Mesenchymal stem cell (in vitro differentiated cells and primary cell): ENCODE measurements at regions not wholly inside any gene's neighbourhood (a gene's known extent, or its start where the extent isn't known, plus 50 kb on each side); places are given as distances from the start of the nearest gene placed in this dataset.
"Not testable (repeated sequence)": the region's sequence is repeated elsewhere in the genome, so short reads cannot be mapped to it uniquely, and the experiment has no call there.

Experiments used
- DNase-seq: peaks from one replicate; pipeline ENCODE4 v3.0.0-alpha.2; 2013
- H2AFZ ChIP-seq: one replicate; pipeline ENCODE4 v1.6.1; 2013; ENCODE audit warnings: low read depth, mild to moderate bottlenecking, control low read depth, inconsistent platforms, low read length, moderate library complexity
- H2AK5ac ChIP-seq: 2 replicates; pipeline ENCODE4 v1.6.1; 2013; ENCODE audit warnings: low read length, moderate library complexity, mild to moderate bottlenecking, inconsistent platforms; ENCODE audit not compliant: severe bottlenecking
- H2BK120ac ChIP-seq: one replicate; pipeline ENCODE4 v1.6.1; 2013; ENCODE audit warnings: low read depth, mild to moderate bottlenecking, inconsistent platforms, low read length, moderate library complexity
- H2BK12ac ChIP-seq, 2 experiments: one replicate each; pipeline ENCODE4 v1.6.1; 2013; ENCODE audit warnings: inconsistent platforms in 2 of 2, low read length in 2 of 2, mild to moderate bottlenecking in 2 of 2, moderate library complexity in 2 of 2, control low read depth in 1 of 2
- H2BK15ac ChIP-seq: one replicate; pipeline ENCODE4 v1.6.1; 2013; ENCODE audit warnings: mild to moderate bottlenecking, low read depth, inconsistent platforms; ENCODE audit not compliant: poor library complexity, severe bottlenecking
- H2BK5ac ChIP-seq: 2 replicates; pipeline ENCODE4 v1.6.1; 2013; ENCODE audit warnings: low read depth, mild to moderate bottlenecking, low read length, control low read depth, inconsistent platforms; ENCODE audit not compliant: poor library complexity, severe bottlenecking
- H3K14ac ChIP-seq, 2 experiments: one replicate each; pipeline ENCODE4 v1.6.1; 2013; ENCODE audit warnings: inconsistent platforms in 2 of 2, low read length in 2 of 2, control low read depth in 1 of 2, mild to moderate bottlenecking in 1 of 2, moderate library complexity in 1 of 2
- H3K18ac ChIP-seq, 2 experiments: one replicate each; pipeline ENCODE4 v1.6.1; 2013; ENCODE audit warnings: inconsistent platforms in 2 of 2, low read length in 2 of 2, control low read depth in 1 of 2, low read depth in 1 of 2, mild to moderate bottlenecking in 1 of 2
- H3K23ac ChIP-seq, 2 experiments: one replicate each; pipeline ENCODE4 v1.6.1; 2013; ENCODE audit warnings: inconsistent platforms in 2 of 2, low read length in 2 of 2, mild to moderate bottlenecking in 2 of 2, moderate library complexity in 2 of 2, control low read depth in 1 of 2
- H3K27ac ChIP-seq: 2 replicates; pipeline ENCODE4 v1.5.1; 2013; ENCODE audit warnings: mild to moderate bottlenecking, moderate library complexity, low read length, control low read depth, inconsistent platforms; ENCODE audit not compliant: poor library complexity, severe bottlenecking
- H3K27me3 ChIP-seq, 2 experiments: 2 replicates each; pipeline versions ENCODE4 v1.6.1 to v1.7.0; 2013; ENCODE audit warnings: low read length in 2 of 2, mild to moderate bottlenecking in 2 of 2, moderate library complexity in 2 of 2, control low read depth in 1 of 2, inconsistent platforms in 1 of 2; ENCODE audit not compliant: control insufficient read depth in 1 of 2, insufficient read depth in 1 of 2
- H3K36me3 ChIP-seq, 2 experiments: 2 replicates each; pipeline versions ENCODE4 v1.6.1 to v1.7.0; 2013; ENCODE audit warnings: low read length in 2 of 2, control low read depth in 1 of 2, inconsistent platforms in 1 of 2, low read depth in 1 of 2, mild to moderate bottlenecking in 1 of 2; ENCODE audit not compliant: insufficient read depth in 2 of 2, control insufficient read depth in 1 of 2
- H3K4ac ChIP-seq, 2 experiments: one replicate each; pipeline ENCODE4 v1.6.1; 2013; ENCODE audit warnings: inconsistent platforms in 2 of 2, low read length in 2 of 2, mild to moderate bottlenecking in 2 of 2, moderate library complexity in 2 of 2, control low read depth in 1 of 2, low read depth in 1 of 2
- H3K4me1 ChIP-seq: 2 replicates; pipeline ENCODE4 v1.6.1; 2013; ENCODE audit warnings: low read depth, low read length, control low read depth; ENCODE audit not compliant: control insufficient read depth, insufficient read depth
- H3K4me2 ChIP-seq: 2 replicates; pipeline ENCODE4 v1.6.1; 2013; ENCODE audit warnings: low read length, mild to moderate bottlenecking, inconsistent platforms; ENCODE audit not compliant: poor library complexity, severe bottlenecking
- H3K4me3 ChIP-seq, 2 experiments: 2 replicates each; pipeline versions ENCODE4 v1.5.1 to v1.7.0; 2013; ENCODE audit warnings: low read length in 2 of 2, mild to moderate bottlenecking in 2 of 2, control low read depth in 1 of 2, low read depth in 1 of 2; ENCODE audit not compliant: insufficient read depth in 1 of 2
- H3K79me1 ChIP-seq: replicated peaks from 2 replicates; pipeline ENCODE4 v1.6.1; 2013; ENCODE audit warnings: mild to moderate bottlenecking, control low read depth, low read length, inconsistent platforms; ENCODE audit not compliant: poor library complexity, severe bottlenecking
- H3K9ac ChIP-seq: 2 replicates; pipeline ENCODE4 v1.7.0; 2013; ENCODE audit warnings: mild to moderate bottlenecking, low read length, moderate library complexity
- H3K9me3 ChIP-seq: 2 replicates; pipeline ENCODE4 v1.7.0; 2013; ENCODE audit warnings: mild to moderate bottlenecking, low read length; ENCODE audit not compliant: control insufficient read depth
- H4K8ac ChIP-seq: one replicate; pipeline ENCODE4 v1.6.1; 2013; ENCODE audit warnings: inconsistent platforms, mild to moderate bottlenecking, low read length, moderate library complexity
- H4K91ac ChIP-seq: one replicate; pipeline ENCODE4 v1.6.1; 2013; ENCODE audit warnings: mild to moderate bottlenecking, low read length, inconsistent platforms
- WGBS: methylation state at CpG from one replicate; pipeline ENCODE4 v1.1.7; 2013; ENCODE audit warnings: mixed read lengths; 5-methylcytosine and 5-hydroxymethylcytosine counted together

- H3K9me3 ChIP-seq, result peaks cover 16% of the 10 kb centered on the region
- not testable (repeated sequence) for H3K79me1 ChIP-seq, H3K14ac ChIP-seq, H3K4me2 ChIP-seq, H4K8ac ChIP-seq, H3K27ac ChIP-seq, H3K18ac ChIP-seq, H2BK15ac ChIP-seq, H3K4ac ChIP-seq, H3K36me3 ChIP-seq, H2AK5ac ChIP-seq, H3K27me3 ChIP-seq, H3K23ac ChIP-seq, DNase-seq, H2BK5ac ChIP-seq, H3K4me1 ChIP-seq, H3K9ac ChIP-seq, H3K4me3 ChIP-seq, H4K91ac ChIP-seq, H2BK120ac ChIP-seq, H2BK12ac ChIP-seq, H2AFZ ChIP-seq
- WGBS, result 100% methylated on average over 1 of the region's 4 CpGs
Observed at GRCh38 chr6:86701228-86701627, 236.1 kb upstream of the HTR1E start.

GRCh38 chr6:86686496-86686895 lies 250.8 kb upstream of the HTR1E start:
- Histone ChIP-seq H3K23ac (no peak overlapping the region), H2BK12ac (no peak overlapping the region)

DNA sequence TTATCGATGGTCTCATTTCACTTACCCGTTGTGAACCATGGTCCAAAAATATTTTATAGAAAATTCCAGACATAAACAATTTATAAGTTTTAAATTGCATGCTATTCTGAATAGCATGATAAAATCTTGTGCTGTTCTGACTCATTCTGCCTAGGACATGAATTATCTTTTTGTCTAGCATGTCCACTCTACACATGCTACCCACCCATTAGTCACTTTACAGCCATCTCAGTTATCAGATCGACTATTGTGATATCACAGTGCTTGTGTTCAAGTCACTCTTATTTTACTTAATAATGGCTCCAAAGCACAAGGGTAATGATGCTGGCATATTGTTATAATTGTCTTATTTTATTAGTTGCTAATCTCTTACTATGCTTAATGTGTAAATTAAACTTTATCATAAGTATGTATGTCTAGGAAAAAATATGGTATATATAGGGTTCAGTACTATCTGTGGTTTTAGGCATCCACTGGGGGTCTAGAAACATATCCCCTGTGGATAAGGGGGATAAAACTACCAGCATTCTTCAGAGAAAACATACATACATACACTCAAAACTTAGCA lies 252.0 kb upstream of the HTR1E start:
- Histone ChIP-seq H2BK12ac (no peak overlapping the region), H3K18ac (no peak overlapping the region), H3K23ac (no peak overlapping the region), H2AFZ (no peak overlapping the region), H3K27me3 (no peaks in the 10 kb centered on the region), H3K9me3 (peaks cover 17% of the 10 kb centered on the region), H3K14ac (no peak overlapping the region), H3K4me1 (no peaks in the 10 kb centered on the region), H3K4me3 (no peak overlapping the region), H3K79me1 (no peaks in the 10 kb centered on the region), H2AK5ac (no peak overlapping the region), H2BK15ac (no peak overlapping the region), H3K4me2 (no peak overlapping the region), H4K91ac (no peak overlapping the region), H4K8ac (no peak overlapping the region), H3K4ac (no peak overlapping the region), H3K27ac (no peak overlapping the region), H2BK5ac (no peak overlapping the region), H3K36me3 (no peaks in the 10 kb centered on the region), H3K9ac (no peak overlapping the region), H2BK120ac (no peak overlapping the region)
- peak; percentile 46 for DNase-seq
- WGBS, result 67% methylated on average over 2 of the region's 3 CpGs

More at GRCh38 chr6:86686496-86686895, 250.8 kb upstream of the HTR1E start:
- no peak overlapping the region for H3K27ac ChIP-seq
- no peak overlapping the region for H3K9ac ChIP-seq
- H2BK15ac ChIP-seq, result no peak overlapping the region
- no peak overlapping the region for H3K4me3 ChIP-seq
- H3K36me3 ChIP-seq, result no peaks in the 10 kb centered on the region
- H2AK5ac ChIP-seq, result no peak overlapping the region
- no peak overlapping the region for H2BK5ac ChIP-seq
- peaks cover 17% of the 10 kb centered on the region for H3K9me3 ChIP-seq
- H3K18ac ChIP-seq, result no peak overlapping the region
- no CpG with 5 or more reads among the region's 1 CpG for whole genome bisulfite sequencing
- H2AFZ ChIP-seq, result no peak overlapping the region
- H4K91ac ChIP-seq, result no peak overlapping the region
- H3K4ac ChIP-seq, result no peak overlapping the region
- no peaks in the 10 kb centered on the region for H3K4me1 ChIP-seq
- no peaks in the 10 kb centered on the region for H3K79me1 ChIP-seq
- no peak overlapping the region for H3K14ac ChIP-seq
- no peak overlapping the region for H2BK120ac ChIP-seq
- H3K4me2 ChIP-seq, result no peak overlapping the region
- no peaks in the 10 kb centered on the region for H3K27me3 ChIP-seq
- no peak overlapping the region for H4K8ac ChIP-seq
- no peak for DNase-seq

DNA sequence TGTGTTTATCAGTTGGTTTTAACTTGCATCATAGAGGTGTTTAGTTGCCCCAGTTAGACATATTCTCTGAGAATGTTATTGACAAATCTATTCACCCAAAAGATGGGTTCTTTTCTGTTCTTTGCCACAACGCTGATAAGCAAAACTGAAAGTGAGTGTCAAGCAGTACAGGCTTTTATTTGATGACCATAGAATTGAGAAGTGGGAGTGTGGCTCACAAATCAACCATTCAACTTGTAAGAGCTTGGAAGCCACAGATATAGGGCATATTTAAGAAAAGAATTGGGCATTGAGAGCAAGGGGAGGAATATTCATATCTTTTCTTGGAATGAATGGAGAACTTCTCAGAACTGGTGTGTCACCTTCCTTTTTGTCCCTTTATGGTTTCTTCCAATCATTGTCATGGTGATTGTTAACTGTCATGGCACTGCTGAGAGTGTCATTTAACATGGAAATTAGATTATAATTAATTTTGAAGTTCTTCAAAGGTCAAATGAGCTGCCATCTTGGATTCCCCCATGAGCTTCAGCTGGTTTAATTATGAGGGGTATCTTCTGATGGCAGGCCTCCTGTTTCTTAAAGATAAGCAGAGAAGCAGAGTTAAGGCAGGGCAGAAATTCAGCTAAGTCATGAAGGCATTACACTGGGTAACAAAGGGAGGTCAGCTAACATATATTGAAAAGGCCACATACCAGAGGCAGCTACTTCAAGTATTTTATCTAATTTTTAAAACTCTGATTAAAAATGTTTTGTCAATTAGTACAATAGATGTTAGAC lies 254.0 kb upstream of the HTR1E start:
- Histone ChIP-seq H3K27ac (no peak overlapping the region), H3K4ac (no peak overlapping the region), H4K8ac (no peak overlapping the region), H3K9me3 (peaks cover 17% of the 10 kb centered on the region), H3K4me1 (no peaks in the 10 kb centered on the region), H2BK15ac (no peak overlapping the region), H2AK5ac (no peak overlapping the region), H2BK12ac (no peak overlapping the region), H3K9ac (no peak overlapping the region), H3K4me2 (no peak overlapping the region), H2BK5ac (no peak overlapping the region), H3K27me3 (no peaks in the 10 kb centered on the region), H2BK120ac (no peak overlapping the region), H3K79me1 (no peaks in the 10 kb centered on the region), H3K18ac (no peak overlapping the region), H4K91ac (no peak overlapping the region), H3K23ac (no peak overlapping the region), H2AFZ (no peak overlapping the region), H3K4me3 (no peak overlapping the region), H3K14ac (no peak overlapping the region), H3K36me3 (no peaks in the 10 kb centered on the region)
- 87% methylated on average over 1 of the region's 1 CpG for WGBS
- no peak for DNase-seq
